ENCODE measurements at regions not wholly inside any gene's neighbourhood (a gene's known extent, or its start where the extent isn't known, plus 50 kb on each side); places are given as distances from the start of the nearest gene placed in this dataset.

GRCh38 chr3:132785292-132785691 is 63.1 kb upstream of the NPHP3 start:
- DNase-seq (ENCODE audit: low read depth): no peak
- Histone ChIP-seq H3K36me3 (ENCODE audit: control insufficient read depth, insufficient read depth, low read length) (no peaks in the 10 kb centered on the region), H3K27me3 (ENCODE audit: control insufficient read depth, insufficient read depth, low read length) (no peaks in the 10 kb centered on the region), H3K4me3 (ENCODE audit: low read depth, low read length) (no peak overlapping the region)
- TF ChIP-seq CTCF (IDR thresholded peaks at IDR 0.05; ENCODE audit: insufficient read depth, low read length, poor library complexity, severe bottlenecking): no peak

- Histone ChIP-seq H3K4me3 (ENCODE audit: low read depth, low read length) (no peak overlapping the region), H3K36me3 (ENCODE audit: control insufficient read depth, insufficient read depth, low read length) (no peaks in the 10 kb centered on the region), H3K27me3 (ENCODE audit: control insufficient read depth, insufficient read depth, low read length) (no peaks in the 10 kb centered on the region)
- DNase-seq (ENCODE audit: low read depth): no peak
- TF ChIP-seq CTCF (IDR thresholded peaks at IDR 0.05; ENCODE audit: insufficient read depth, low read length, poor library complexity, severe bottlenecking): no peak
Measured at GRCh38 chr3:132784502-132785025, 62.4 kb upstream of the NPHP3 start.

- DNase-seq (ENCODE audit: low read depth): no peak
- Histone ChIP-seq H3K27me3 (ENCODE audit: control insufficient read depth, insufficient read depth, low read length) (no peaks in the 10 kb centered on the region), H3K36me3 (ENCODE audit: control insufficient read depth, insufficient read depth, low read length) (no peaks in the 10 kb centered on the region), H3K4me3 (ENCODE audit: low read depth, low read length) (no peak overlapping the region)
- no peak for TF ChIP-seq CTCF (IDR thresholded peaks at IDR 0.05; ENCODE audit: insufficient read depth, low read length, poor library complexity, severe bottlenecking)
Measured at GRCh38 chr3:132783152-132783551, 60.9 kb upstream of the NPHP3 start.

- no peak for DNase-seq (ENCODE audit: low read depth)
- TF ChIP-seq CTCF (IDR thresholded peaks at IDR 0.05; ENCODE audit: insufficient read depth, low read length, poor library complexity, severe bottlenecking): no peak
- no peak overlapping the region for H3K4me3 ChIP-seq (ENCODE audit: low read depth, low read length)
- H3K36me3 ChIP-seq (ENCODE audit: control insufficient read depth, insufficient read depth, low read length): no peaks in the 10 kb centered on the region
- H3K27me3 ChIP-seq (ENCODE audit: control insufficient read depth, insufficient read depth, low read length): no peaks in the 10 kb centered on the region
Measured at GRCh38 chr3:132781922-132782321, 59.7 kb upstream of the NPHP3 start.

GRCh38 chr3:132777171-132777570 is 55.0 kb upstream of the NPHP3 start:
- Histone ChIP-seq H3K27me3 (ENCODE audit: control insufficient read depth, insufficient read depth, low read length) (no peaks in the 10 kb centered on the region), H3K4me3 (ENCODE audit: low read depth, low read length) (no peak overlapping the region), H3K36me3 (ENCODE audit: control insufficient read depth, insufficient read depth, low read length) (no peaks in the 10 kb centered on the region)
- no peak for TF ChIP-seq CTCF (IDR thresholded peaks at IDR 0.05; ENCODE audit: insufficient read depth, low read length, poor library complexity, severe bottlenecking)
- no peak for DNase-seq (ENCODE audit: low read depth)

GRCh38 chr3:132773071-132773619 is 50.9 kb upstream of the NPHP3 start:
- Histone ChIP-seq H3K4me3 (ENCODE audit: low read depth, low read length) (no peak overlapping the region), H3K36me3 (ENCODE audit: control insufficient read depth, insufficient read depth, low read length) (no peaks in the 10 kb centered on the region), H3K27me3 (ENCODE audit: control insufficient read depth, insufficient read depth, low read length) (no peaks in the 10 kb centered on the region)
- peak; percentile 61 for DNase-seq (ENCODE audit: low read depth)
- TF ChIP-seq CTCF (IDR thresholded peaks at IDR 0.05; ENCODE audit: insufficient read depth, low read length, poor library complexity, severe bottlenecking): no peak
